Endothelial cell of umbilical vein (primary cell): ENCODE measurements at regions not wholly inside any gene's neighbourhood (a gene's known extent, or its start where the extent isn't known, plus 50 kb on each side); places are given as distances from the start of the nearest gene placed in this dataset.

Experiments
- BruUV-seq: library from RNA; stranded (reverse); fragments of 400-500 nt; replicated peaks from 2 replicates; lab custom pipeline; 2021; lab: Mats Ljungman, UMichigan
- CTCF ChIA-PET: fragments of 300-600, 350-600 bp; sonication (Branson Sonifier 250); formaldehyde crosslinking; loops from one replicate; lab custom pipeline; 2021; ENCODE audit warnings: antibody characterized with exemption, inconsistent platforms; lab: Charles Lee
- POLR2A ChIA-PET: fragments of 300-600, 350-600 bp; sonication (Branson Sonifier 250); formaldehyde crosslinking; loops from one replicate; lab custom pipeline; 2021; ENCODE audit warnings: antibody characterized with exemption, inconsistent platforms; lab: Charles Lee
- DNase-seq: peaks from one replicate; pipeline ENCODE4 v3.0.0-alpha.2; 2011; ENCODE audit warnings: low read depth, low spot score
- FAIRE-seq: peaks from 2 replicates; lab custom pipeline; 2011; peaks lifted over from hg19 to GRCh38; lab: Jason Lieb, UNC
- H2AFZ ChIP-seq: 2 replicates; pipeline ENCODE4 v1.6.0; 2012; ENCODE audit warnings: low read depth, low read length, control low read depth, inconsistent platforms
- H3K27ac ChIP-seq: 2 replicates; pipeline ENCODE4 v1.5.1; 2011; ENCODE audit warnings: low read depth, mild to moderate bottlenecking, control low read depth, low read length, moderate library complexity; ENCODE audit not compliant: insufficient read depth
- H3K27me3 ChIP-seq, 2 experiments: 2 replicates each; pipeline versions ENCODE4 v1.6.0 to v1.6.1; 2011; ENCODE audit warnings: low read length in 2 of 2, mixed read lengths in 1 of 2; ENCODE audit not compliant: control insufficient read depth in 2 of 2, insufficient read depth in 2 of 2
- H3K36me3 ChIP-seq, 2 experiments: 2 replicates in 1 of 2; 3 replicates in 1 of 2; pipeline ENCODE4 v1.5.1; 2011; ENCODE audit warnings: low read length in 2 of 2, mild to moderate bottlenecking in 1 of 2, moderate library complexity in 1 of 2; ENCODE audit not compliant: control insufficient read depth in 2 of 2, insufficient read depth in 2 of 2; ENCODE audit errors: extremely low read depth in 1 of 2
- H3K4me1 ChIP-seq: 3 replicates; pipeline ENCODE4 v1.5.1; 2011; ENCODE audit warnings: mild to moderate bottlenecking, low read length; ENCODE audit not compliant: control insufficient read depth, insufficient read depth; ENCODE audit errors: extremely low read depth
- H3K4me2 ChIP-seq: 2 replicates; pipeline ENCODE4 v1.6.1; 2011; ENCODE audit warnings: low read length, control low read depth, mixed read lengths; ENCODE audit not compliant: insufficient read depth
- H3K4me3 ChIP-seq, 3 experiments: fragments of 200-600 bp in 1 of 3; sonication (generic), shearing (Covaris generic) in 1 of 3; replicated peaks in 1 of 3; 2 replicates each; pipeline ENCODE4 v1.5.1; 2011 to 2016; ENCODE audit warnings: control low read depth in 3 of 3, low read length in 3 of 3, mild to moderate bottlenecking in 2 of 3, inconsistent platforms in 1 of 3, low read depth in 1 of 3, moderate library complexity in 1 of 3; ENCODE audit not compliant: insufficient read depth in 1 of 3
- H3K79me2 ChIP-seq: 2 replicates; pipeline ENCODE4 v1.6.0; 2012; ENCODE audit warnings: low read length, inconsistent platforms; ENCODE audit not compliant: control insufficient read depth, insufficient read depth
- H3K9ac ChIP-seq: replicated peaks from 2 replicates; pipeline ENCODE3; 2011; ENCODE audit warnings: low read length, control low read depth; ENCODE audit not compliant: insufficient read depth; ENCODE audit errors: extremely low read depth
- H3K9me1 ChIP-seq: replicated peaks from 3 replicates; pipeline ENCODE4 v1.6.0; 2011; ENCODE audit warnings: mild to moderate bottlenecking, low read length; ENCODE audit not compliant: control insufficient read depth, insufficient read depth; ENCODE audit errors: extremely low read depth
- H3K9me3 ChIP-seq: replicated peaks from 2 replicates; pipeline ENCODE4 v1.5.1; 2012; ENCODE audit warnings: low read length, inconsistent platforms; ENCODE audit not compliant: control insufficient read depth, insufficient read depth
- H4K20me1 ChIP-seq: replicated peaks from 2 replicates; pipeline ENCODE3; 2011; ENCODE audit warnings: mild to moderate bottlenecking, low read length; ENCODE audit not compliant: control insufficient read depth, insufficient read depth; ENCODE audit errors: extremely low read depth
- EZH2 ChIP-seq: IDR thresholded peaks from 2 replicates; pipeline ENCODE4 v1.6.1; 2012; ENCODE audit warnings: borderline replicate concordance, low read depth, mild to moderate bottlenecking, moderate library complexity, low read length, inconsistent platforms; ENCODE audit not compliant: severe bottlenecking
- FOS ChIP-seq: IDR thresholded peaks from 2 replicates; pipeline ENCODE4 v1.6.1; 2011; ENCODE audit warnings: mild to moderate bottlenecking, low read length, moderate library complexity, borderline replicate concordance; ENCODE audit not compliant: insufficient read depth
- GATA2 ChIP-seq: IDR thresholded peaks from 2 replicates; pipeline ENCODE4 v1.7.0; 2011; ENCODE audit warnings: low read depth, mild to moderate bottlenecking, moderate library complexity, mixed read lengths, low read length; ENCODE audit not compliant: insufficient read length, insufficient read depth
- JUN ChIP-seq: IDR thresholded peaks from 2 replicates; pipeline ENCODE4 v1.6.1; 2011; ENCODE audit warnings: borderline replicate concordance, low read depth; ENCODE audit not compliant: insufficient read length, insufficient read depth
- MYC ChIP-seq: IDR thresholded peaks from one replicate; pipeline ENCODE4 v1.6.1; 2011; ENCODE audit warnings: mild to moderate bottlenecking, low read depth, low read length
- POLR2A ChIP-seq: IDR thresholded peaks from 2 replicates; pipeline ENCODE4 v1.6.1; 2012; ENCODE audit warnings: low read depth, mild to moderate bottlenecking, control low read depth, low read length
- POLR2AphosphoS5 ChIP-seq: IDR thresholded peaks from 2 replicates; pipeline ENCODE4 v1.6.1; 2012; ENCODE audit warnings: low read depth, mild to moderate bottlenecking, control low read depth, low read length, moderate library complexity; ENCODE audit not compliant: insufficient read depth
- dilution Hi-C: fragments of 300-500 bp; cut with MboI; formaldehyde crosslinking; loops from one replicate; pipeline ENCODE4 v1.15.0; 2019; ENCODE audit warnings: low sequenced_read_pairs; ENCODE audit not compliant: extremely low pct_ligation_motif_present
- intact Hi-C: fragments of 100-400 bp; cut with micrococcal nuclease; formaldehyde crosslinking; loops from one replicate; pipeline ENCODE4 v1.10.0; 2022
- TF ChIP-seq, protein P1 (sequence below), 2 donors: IDR thresholded peaks; 1 replicate in 1 of 2; 2 replicates in 1 of 2; pipeline ENCODE4 v1.5.1; 2011; ENCODE audit warnings: low read length in 2 of 2, mild to moderate bottlenecking in 2 of 2, moderate library complexity in 2 of 2, control low read depth in 1 of 2, inconsistent platforms in 1 of 2, low read depth in 1 of 2; ENCODE audit not compliant: insufficient read depth in 1 of 2; ENCODE audit errors: extremely low read depth in 1 of 2
- TF ChIP-seq, protein P2 (sequence below): IDR thresholded peaks from 2 replicates; pipeline ENCODE4 v1.6.1; 2011; ENCODE audit not compliant: insufficient read depth, insufficient read length

- H3K9me1 ChIP-seq: no peaks in the 10 kb centered on the region
- no peak overlapping the region for H2AFZ ChIP-seq
- no peaks in the 10 kb centered on the region for H3K9me3 ChIP-seq
- TF ChIP-seq MYC: no peak
- TF ChIP-seq POLR2AphosphoS5: no peak
- no peak for TF ChIP-seq POLR2A
- no peak for TF ChIP-seq EZH2
- TF ChIP-seq, protein P1, sequence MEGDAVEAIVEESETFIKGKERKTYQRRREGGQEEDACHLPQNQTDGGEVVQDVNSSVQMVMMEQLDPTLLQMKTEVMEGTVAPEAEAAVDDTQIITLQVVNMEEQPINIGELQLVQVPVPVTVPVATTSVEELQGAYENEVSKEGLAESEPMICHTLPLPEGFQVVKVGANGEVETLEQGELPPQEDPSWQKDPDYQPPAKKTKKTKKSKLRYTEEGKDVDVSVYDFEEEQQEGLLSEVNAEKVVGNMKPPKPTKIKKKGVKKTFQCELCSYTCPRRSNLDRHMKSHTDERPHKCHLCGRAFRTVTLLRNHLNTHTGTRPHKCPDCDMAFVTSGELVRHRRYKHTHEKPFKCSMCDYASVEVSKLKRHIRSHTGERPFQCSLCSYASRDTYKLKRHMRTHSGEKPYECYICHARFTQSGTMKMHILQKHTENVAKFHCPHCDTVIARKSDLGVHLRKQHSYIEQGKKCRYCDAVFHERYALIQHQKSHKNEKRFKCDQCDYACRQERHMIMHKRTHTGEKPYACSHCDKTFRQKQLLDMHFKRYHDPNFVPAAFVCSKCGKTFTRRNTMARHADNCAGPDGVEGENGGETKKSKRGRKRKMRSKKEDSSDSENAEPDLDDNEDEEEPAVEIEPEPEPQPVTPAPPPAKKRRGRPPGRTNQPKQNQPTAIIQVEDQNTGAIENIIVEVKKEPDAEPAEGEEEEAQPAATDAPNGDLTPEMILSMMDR (IDR thresholded peaks at IDR 0.05; ENCODE audit: extremely low read depth in 1 of 2, insufficient read depth in 1 of 2, low read depth in 1 of 2, low read length in 2 of 2): no peak
- TF ChIP-seq GATA2: no peak
- no peak for TF ChIP-seq FOS
- BruUV-seq: no TSS peak
- no peaks in the 10 kb centered on the region for H3K36me3 ChIP-seq
- no peak for FAIRE-seq
- H3K27ac ChIP-seq: no peak overlapping the region
- ChIA-PET CTCF (no interaction called here), POLR2A (no interaction called here)
- no peaks in the 10 kb centered on the region for H4K20me1 ChIP-seq
- intact Hi-C loops (no loop called here), dilution Hi-C loops (no loop called here)
- H3K4me3 ChIP-seq: no peak overlapping the region
- no peaks in the 10 kb centered on the region for H3K27me3 ChIP-seq
- no peak overlapping the region for H3K4me2 ChIP-seq
- no peak overlapping the region for H3K9ac ChIP-seq
- no peak for DNase-seq
- H3K79me2 ChIP-seq: no peaks in the 10 kb centered on the region
- H3K4me1 ChIP-seq: no peaks in the 10 kb centered on the region
Measured at GRCh38 chr1:118300808-118301207, 115.8 kb upstream of the SPAG17 start.

DNA sequence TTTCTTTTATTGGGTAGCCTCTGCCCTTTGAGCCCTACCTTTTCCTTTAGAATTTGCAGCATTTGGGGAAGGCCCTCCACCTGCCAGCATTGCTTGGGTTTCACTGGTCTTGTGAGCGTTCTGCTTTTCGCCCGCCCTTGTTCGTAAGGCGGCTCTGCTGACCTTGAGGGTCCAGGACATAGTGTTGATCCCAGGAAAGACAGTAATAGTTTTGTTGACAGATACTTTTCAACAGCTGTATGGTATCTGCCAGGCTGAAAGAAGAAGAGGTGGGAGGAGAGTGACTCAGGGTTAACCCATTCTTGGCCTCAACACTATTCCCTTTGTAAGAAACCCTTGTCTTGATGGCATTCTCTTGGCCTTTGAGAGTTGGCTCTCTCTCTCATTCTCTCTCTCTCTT lies 113.4 kb upstream of the SPAG17 start:
- intact Hi-C loops: no loop called here
- dilution Hi-C loops: no loop called here
- H4K20me1 ChIP-seq: no peaks in the 10 kb centered on the region
- no peaks in the 10 kb centered on the region for H3K4me1 ChIP-seq
- no peaks in the 10 kb centered on the region for H3K36me3 ChIP-seq
- H3K79me2 ChIP-seq: no peaks in the 10 kb centered on the region
- FAIRE-seq (no peak), DNase-seq (no peak)
- no peaks in the 10 kb centered on the region for H3K27me3 ChIP-seq
- POLR2A ChIA-PET: no interaction called here
- H3K9ac ChIP-seq: no peak overlapping the region
- TF ChIP-seq FOS (no peak), MYC (no peak), EZH2 (no peak), POLR2A (no peak), JUN (no peak), POLR2AphosphoS5 (no peak), GATA2 (no peak)
- TF ChIP-seq, protein P2, sequence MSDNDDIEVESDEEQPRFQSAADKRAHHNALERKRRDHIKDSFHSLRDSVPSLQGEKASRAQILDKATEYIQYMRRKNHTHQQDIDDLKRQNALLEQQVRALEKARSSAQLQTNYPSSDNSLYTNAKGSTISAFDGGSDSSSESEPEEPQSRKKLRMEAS: no peak
- TF ChIP-seq, protein P1 (IDR thresholded peaks at IDR 0.05; ENCODE audit: extremely low read depth in 1 of 2, insufficient read depth in 1 of 2, low read depth in 1 of 2, low read length in 2 of 2): no peak
- H3K4me2 ChIP-seq: no peak overlapping the region
- CTCF ChIA-PET: no interaction called here
- H2AFZ ChIP-seq: no peak overlapping the region
- no peaks in the 10 kb centered on the region for H3K9me1 ChIP-seq
- BruUV-seq: no TSS peak
- no peak overlapping the region for H3K27ac ChIP-seq
- no peak overlapping the region for H3K4me3 ChIP-seq
- no peaks in the 10 kb centered on the region for H3K9me3 ChIP-seq
